ENCODE measurements at regions not wholly inside any gene's neighbourhood (a gene's known extent, or its start where the extent isn't known, plus 50 kb on each side); places are given as distances from the start of the nearest gene placed in this dataset.
A peak's percentile ranks its signal among the peaks of the same experiment; 100 is the strongest.

DNA sequence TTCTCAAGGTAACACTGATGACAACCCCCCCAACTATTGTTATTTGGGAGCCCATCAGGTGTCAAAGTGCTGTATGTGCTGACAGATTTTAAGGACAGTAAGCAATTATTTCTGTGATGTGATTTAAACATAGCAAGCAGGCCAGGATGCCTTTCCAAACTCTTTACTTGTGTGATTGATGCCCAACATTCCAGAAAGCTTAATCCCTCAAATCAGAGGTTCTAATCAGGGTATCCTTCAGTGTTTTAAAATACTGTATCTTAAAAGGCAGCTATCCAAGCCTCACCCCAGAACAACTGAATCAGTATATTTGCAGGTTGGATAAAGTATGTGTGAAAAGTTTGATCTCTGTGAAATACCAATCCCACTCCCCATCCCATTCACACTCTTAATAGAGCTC is 119.7 kb downstream of the GASK1B start:
- TF ChIP-seq, protein P1, sequence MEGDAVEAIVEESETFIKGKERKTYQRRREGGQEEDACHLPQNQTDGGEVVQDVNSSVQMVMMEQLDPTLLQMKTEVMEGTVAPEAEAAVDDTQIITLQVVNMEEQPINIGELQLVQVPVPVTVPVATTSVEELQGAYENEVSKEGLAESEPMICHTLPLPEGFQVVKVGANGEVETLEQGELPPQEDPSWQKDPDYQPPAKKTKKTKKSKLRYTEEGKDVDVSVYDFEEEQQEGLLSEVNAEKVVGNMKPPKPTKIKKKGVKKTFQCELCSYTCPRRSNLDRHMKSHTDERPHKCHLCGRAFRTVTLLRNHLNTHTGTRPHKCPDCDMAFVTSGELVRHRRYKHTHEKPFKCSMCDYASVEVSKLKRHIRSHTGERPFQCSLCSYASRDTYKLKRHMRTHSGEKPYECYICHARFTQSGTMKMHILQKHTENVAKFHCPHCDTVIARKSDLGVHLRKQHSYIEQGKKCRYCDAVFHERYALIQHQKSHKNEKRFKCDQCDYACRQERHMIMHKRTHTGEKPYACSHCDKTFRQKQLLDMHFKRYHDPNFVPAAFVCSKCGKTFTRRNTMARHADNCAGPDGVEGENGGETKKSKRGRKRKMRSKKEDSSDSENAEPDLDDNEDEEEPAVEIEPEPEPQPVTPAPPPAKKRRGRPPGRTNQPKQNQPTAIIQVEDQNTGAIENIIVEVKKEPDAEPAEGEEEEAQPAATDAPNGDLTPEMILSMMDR (IDR thresholded peaks at IDR 0.05): no peak
- TF ChIP-seq POLR2AphosphoS5 (IDR thresholded peaks at IDR 0.05) (no peak), POLR2A (IDR thresholded peaks at IDR 0.05) (no peak)
- Histone ChIP-seq H3K4me3 (no peak overlapping the region), H3K27me3 (no peaks in the 10 kb centered on the region), H3K27ac (no peak overlapping the region), H3K9me3 (no peaks in the 10 kb centered on the region), H3K36me3 (no peaks in the 10 kb centered on the region), H3K4me1 (no peaks in the 10 kb centered on the region)
- intact Hi-C loops (cut with DNase I; ENCODE audit: low total_unique reads): no loop called here
- DNase-seq (ENCODE audit: low spot score in 2 of 2): no peak

DNA sequence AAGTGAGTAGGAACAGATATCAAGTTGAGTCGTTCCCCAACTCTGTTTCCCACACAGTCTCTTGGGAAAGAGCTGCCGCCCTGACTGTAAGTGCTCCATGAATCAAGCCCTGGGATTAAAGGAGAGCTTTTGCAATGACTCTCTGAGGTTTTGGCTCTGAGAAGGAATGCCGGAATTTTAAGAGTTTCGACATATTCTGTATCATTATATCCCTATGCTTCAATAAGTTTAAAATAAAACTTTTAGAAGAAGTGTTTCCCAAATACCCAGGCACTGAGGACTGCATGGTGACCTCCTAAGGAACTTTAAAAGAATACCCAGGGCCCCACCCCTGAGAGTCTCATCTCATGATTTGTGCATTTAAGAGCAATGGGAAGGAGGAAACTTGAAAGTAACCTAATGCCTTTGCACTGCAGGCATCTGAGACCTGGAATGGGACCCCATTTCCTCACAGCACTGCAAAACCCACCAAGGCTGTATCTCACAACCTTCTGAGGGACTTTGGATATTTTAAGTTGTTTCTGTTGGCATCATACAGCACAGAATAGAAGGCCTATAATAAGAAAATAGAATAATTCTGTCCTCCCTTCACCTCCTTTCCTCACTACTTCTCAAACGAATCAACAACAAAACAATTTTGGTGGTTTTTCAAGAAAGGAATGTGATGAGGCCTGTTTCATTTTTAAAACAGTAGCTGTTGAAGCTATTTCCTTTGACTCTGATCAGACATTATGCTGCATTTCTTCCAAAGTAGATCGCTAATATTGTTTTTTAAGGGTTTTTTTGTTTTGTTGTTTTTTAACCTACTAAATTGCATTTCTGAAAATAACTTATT is 121.2 kb downstream of the GASK1B start:
- TF ChIP-seq POLR2AphosphoS5 (IDR thresholded peaks at IDR 0.05) (no peak), POLR2A (IDR thresholded peaks at IDR 0.05) (no peak)
- TF ChIP-seq, protein P1 (IDR thresholded peaks at IDR 0.05): no peak
- H3K36me3 ChIP-seq: no peaks in the 10 kb centered on the region
- no peaks in the 10 kb centered on the region for H3K27me3 ChIP-seq
- H3K27ac ChIP-seq: peak overlapping the region; percentile 15 to 45
- DNase-seq (ENCODE audit: low spot score in 2 of 2): no peak
- intact Hi-C loops (cut with DNase I; ENCODE audit: low total_unique reads): no loop called here
- no peak overlapping the region for H3K4me3 ChIP-seq
- no peaks in the 10 kb centered on the region for H3K4me1 ChIP-seq
- no peaks in the 10 kb centered on the region for H3K9me3 ChIP-seq

DNA sequence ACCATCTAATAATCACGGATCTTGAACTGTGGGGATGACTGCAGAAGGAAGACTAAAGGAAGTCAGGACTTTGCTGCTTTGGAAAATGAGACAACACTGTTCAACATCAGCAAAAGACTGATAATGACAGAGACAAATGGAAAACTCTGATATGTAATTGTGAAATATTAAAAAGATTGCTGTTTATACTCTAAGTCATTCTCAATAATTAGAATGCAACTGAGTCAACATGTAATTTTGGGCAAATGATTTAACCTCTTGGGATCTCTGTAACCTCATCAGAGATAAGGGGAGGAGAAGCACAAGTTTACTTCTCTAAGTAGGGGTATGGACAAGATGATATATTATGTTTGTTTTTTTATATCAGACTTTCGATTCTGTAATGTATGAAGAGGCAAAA is 121.9 kb downstream of the GASK1B start:
- H3K27ac ChIP-seq: no peak overlapping the region
- intact Hi-C loops (cut with DNase I; ENCODE audit: low total_unique reads): no loop called here

GRCh38 chr4:158046345-158046744 is 126.5 kb downstream of the GASK1B start:
- Histone ChIP-seq H3K9me3 (no peaks in the 10 kb centered on the region), H3K4me3 (no peak overlapping the region), H3K4me1 (no peaks in the 10 kb centered on the region), H3K27ac (no peak overlapping the region), H3K36me3 (no peaks in the 10 kb centered on the region), H3K27me3 (no peaks in the 10 kb centered on the region)
- TF ChIP-seq, protein P1 (IDR thresholded peaks at IDR 0.05): no peak
- TF ChIP-seq POLR2AphosphoS5 (IDR thresholded peaks at IDR 0.05): no peak
- no peak for TF ChIP-seq POLR2A (IDR thresholded peaks at IDR 0.05)
- intact Hi-C loops (cut with DNase I; ENCODE audit: low total_unique reads): no loop called here
- DNase-seq (ENCODE audit: low spot score in 2 of 2): no peak

More for the DNA sequence above, 121.9 kb downstream of the GASK1B start:
- no peaks in the 10 kb centered on the region for H3K27me3 ChIP-seq
- H3K9me3 ChIP-seq: no peaks in the 10 kb centered on the region
- DNase-seq (ENCODE audit: low spot score in 2 of 2): no peak
- no peak overlapping the region for H3K4me3 ChIP-seq
- H3K36me3 ChIP-seq: no peaks in the 10 kb centered on the region
- no peak for TF ChIP-seq POLR2A (IDR thresholded peaks at IDR 0.05)
- H3K4me1 ChIP-seq: no peaks in the 10 kb centered on the region

GRCh38 chr4:158043971-158044618 is 128.7 kb downstream of the GASK1B start:
- Histone ChIP-seq H3K9me3 (no peaks in the 10 kb centered on the region), H3K36me3 (no peaks in the 10 kb centered on the region), H3K27ac (no peak overlapping the region), H3K4me3 (no peak overlapping the region), H3K4me1 (no peaks in the 10 kb centered on the region), H3K27me3 (no peaks in the 10 kb centered on the region)
- no peak for TF ChIP-seq POLR2A (IDR thresholded peaks at IDR 0.05)
- DNase-seq (ENCODE audit: low spot score in 2 of 2): no peak
- intact Hi-C loops (cut with DNase I; ENCODE audit: low total_unique reads): loop anchor here (5.0 kb wide), 1 partner anchor 437 kb away; no protein-coding TSS in a partner anchor

GRCh38 chr4:158042591-158043030 is 130.2 kb downstream of the GASK1B start:
- DNase-seq (ENCODE audit: low spot score in 2 of 2): no peak
- H3K27ac ChIP-seq: no peak overlapping the region
- TF ChIP-seq POLR2A (IDR thresholded peaks at IDR 0.05) (no peak), POLR2AphosphoS5 (IDR thresholded peaks at IDR 0.05) (no peak)
- TF ChIP-seq, protein P1 (IDR thresholded peaks at IDR 0.05): no peak
- H3K4me1 ChIP-seq: no peaks in the 10 kb centered on the region
- no peaks in the 10 kb centered on the region for H3K9me3 ChIP-seq
- H3K36me3 ChIP-seq: no peaks in the 10 kb centered on the region
- no peaks in the 10 kb centered on the region for H3K27me3 ChIP-seq
- intact Hi-C loops (cut with DNase I; ENCODE audit: low total_unique reads): loop anchor here (5.0 kb wide), 1 partner anchor 435 kb away; no protein-coding TSS in a partner anchor
- H3K4me3 ChIP-seq: no peak overlapping the region
